Stimulated activated CD4-positive, alpha-beta T cell treated with anti-CD3 and anti-CD28 coated beads, TNF-alpha, amount 100 ng/mL, for 24 hours (primary cell): ENCODE measurements at regions not wholly inside any gene's neighbourhood (a gene's known extent, or its start where the extent isn't known, plus 50 kb on each side); places are given as distances from the start of the nearest gene placed in this dataset.

Experiments
- DNase-seq, 3 experiments: peaks; one replicate each; pipeline ENCODE4 v3.0.0-alpha.2; 2020; ENCODE audit warnings: low read depth in 3 of 3

GRCh38 chr18:40676668-40677067 lies 1278.4 kb upstream of the PIK3C3 start:
- no peak for DNase-seq

GRCh38 chr18:40673150-40673549 lies 1281.9 kb upstream of the PIK3C3 start:
- DNase-seq = no peak

GRCh38 chr18:40672590-40672989 lies 1282.4 kb upstream of the PIK3C3 start:
- DNase-seq = no peak

- DNase-seq = no peak
Observed at GRCh38 chr18:40670668-40671375, 1284.2 kb upstream of the PIK3C3 start.

- no peak for DNase-seq
Observed at GRCh38 chr18:40662898-40663437, 1292.1 kb upstream of the PIK3C3 start.

- DNase-seq = no peak
Observed at GRCh38 chr18:40653682-40654081, 1301.4 kb upstream of the PIK3C3 start.

GRCh38 chr18:40652321-40652720 lies 1302.7 kb upstream of the PIK3C3 start:
- no peak for DNase-seq

- no peak for DNase-seq
Observed at GRCh38 chr18:40651163-40651562, 1303.9 kb upstream of the PIK3C3 start.

- DNase-seq = no peak
Observed at GRCh38 chr18:40642692-40643229, 1312.3 kb upstream of the PIK3C3 start.

GRCh38 chr18:40631319-40631718 lies 1323.7 kb upstream of the PIK3C3 start:
- no peak for DNase-seq

- DNase-seq = no peak
Observed at GRCh38 chr18:40630496-40630895, 1324.5 kb upstream of the PIK3C3 start.

- no peak for DNase-seq
Observed at GRCh38 chr18:40624959-40625358, 1330.1 kb upstream of the PIK3C3 start.

GRCh38 chr18:40613721-40614120 lies 1341.3 kb upstream of the PIK3C3 start:
- no peak for DNase-seq

- DNase-seq = no peak
Observed at GRCh38 chr18:40612356-40612755, 1342.7 kb upstream of the PIK3C3 start.

- DNase-seq = no peak
Observed at GRCh38 chr18:40608226-40608625, 1346.8 kb upstream of the PIK3C3 start.

GRCh38 chr18:40607542-40608148 lies 1347.4 kb upstream of the PIK3C3 start:
- DNase-seq = no peak

GRCh38 chr18:40606996-40607395 lies 1348.0 kb upstream of the PIK3C3 start:
- no peak for DNase-seq

- no peak for DNase-seq
Observed at GRCh38 chr18:40583671-40584070, 1371.4 kb upstream of the PIK3C3 start.

- DNase-seq = no peak
Observed at GRCh38 chr18:40582105-40582504, 1372.9 kb upstream of the PIK3C3 start.

GRCh38 chr18:40577981-40578365 lies 1377.1 kb upstream of the PIK3C3 start:
- no peak for DNase-seq

- no peak for DNase-seq
Observed at GRCh38 chr18:40577239-40577980, 1377.6 kb upstream of the PIK3C3 start.

- DNase-seq = no peak
Observed at GRCh38 chr18:40576507-40577115, 1378.4 kb upstream of the PIK3C3 start.
